Activated CD8-positive, alpha-beta T cell treated with anti-CD3 and anti-CD28 coated beads, Interleukin-2, amount 10 ng/mL, durations not matched to agents 7 days and 5 days (primary cell): ENCODE measurements at regions not wholly inside any gene's neighbourhood (a gene's known extent, or its start where the extent isn't known, plus 50 kb on each side); places are given as distances from the start of the nearest gene placed in this dataset.

Source experiments
- ATAC-seq: fragments of 150-1000 bp; cut with Tn5 transposase; one replicate; pipeline ENCODE4 v1.10.0; 2021; ENCODE audit warnings: moderate library complexity
- CTCF ChIA-PET: fragments of 350-600 bp; sonication (Branson Sonifier 250); formaldehyde crosslinking; loops from one replicate; lab custom pipeline; 2021; ENCODE audit warnings: antibody characterized with exemption; lab: Charles Lee
- POLR2A ChIA-PET: fragments of 350-600 bp; sonication (Branson Sonifier 250); formaldehyde crosslinking; loops from one replicate; lab custom pipeline; 2021; ENCODE audit warnings: antibody characterized with exemption; lab: Charles Lee
- DNase-seq: peaks from one replicate; pipeline ENCODE4 v3.0.0-alpha.2; 2020
- H3K27ac Mint-ChIP-seq: one replicate; pipeline ENCODE4 v1.8.0; 2021; ENCODE audit warnings: mild to moderate bottlenecking, mixed read lengths
- H3K27me3 Mint-ChIP-seq: one replicate; pipeline ENCODE4 v1.8.0; 2021; ENCODE audit warnings: low read depth, mixed read lengths
- H3K36me3 Mint-ChIP-seq: one replicate; pipeline ENCODE4 v1.8.0; 2021; ENCODE audit warnings: low read depth, mixed read lengths
- H3K4me1 Mint-ChIP-seq: one replicate; pipeline ENCODE4 v1.8.0; 2021; ENCODE audit warnings: low read depth, mixed read lengths
- H3K4me3 Mint-ChIP-seq: one replicate; pipeline ENCODE4 v1.8.0; 2021; ENCODE audit warnings: mild to moderate bottlenecking, mixed read lengths
- H3K9me3 Mint-ChIP-seq: one replicate; pipeline ENCODE4 v1.8.0; 2022; ENCODE audit warnings: mixed read lengths; ENCODE audit not compliant: insufficient read depth

GRCh38 chr4:65918212-65918611 is 247.9 kb upstream of the EPHA5 start:
- ATAC-seq: no peak
- Mint-ChIP-seq H3K4me1 (no peaks in the 10 kb centered on the region), H3K27ac (no peak overlapping the region), H3K36me3 (no peaks in the 10 kb centered on the region), H3K4me3 (no peak overlapping the region), H3K27me3 (no peaks in the 10 kb centered on the region), H3K9me3 (peaks cover 10% of the 10 kb centered on the region)
- DNase-seq: no peak
- ChIA-PET CTCF (no interaction called here), POLR2A (no interaction called here)

DNA sequence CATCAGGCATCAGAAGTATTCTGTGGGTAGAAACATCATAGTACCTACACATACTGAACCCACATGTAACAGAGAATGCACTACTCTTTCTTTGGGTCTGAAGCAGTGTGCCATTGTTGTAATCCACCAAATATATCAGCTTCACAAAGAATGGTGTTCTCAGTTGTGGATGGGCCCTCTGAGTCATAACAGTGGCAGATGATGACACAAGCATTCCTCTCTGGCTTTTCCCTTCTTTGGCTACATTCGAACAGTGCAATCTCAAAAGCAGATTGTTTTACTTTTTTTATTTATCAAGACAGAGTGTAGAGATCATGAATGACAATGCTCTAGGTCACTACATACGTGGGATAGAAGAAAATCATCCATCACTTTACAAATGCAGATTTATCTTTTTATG is 247.2 kb upstream of the EPHA5 start:
- Mint-ChIP-seq H3K4me3 (no peak overlapping the region), H3K4me1 (no peaks in the 10 kb centered on the region), H3K9me3 (peaks cover 10% of the 10 kb centered on the region), H3K27me3 (no peaks in the 10 kb centered on the region), H3K36me3 (no peaks in the 10 kb centered on the region), H3K27ac (no peak overlapping the region)
- ChIA-PET CTCF (no interaction called here), POLR2A (no interaction called here)
- ATAC-seq (no peak), DNase-seq (no peak)

DNA sequence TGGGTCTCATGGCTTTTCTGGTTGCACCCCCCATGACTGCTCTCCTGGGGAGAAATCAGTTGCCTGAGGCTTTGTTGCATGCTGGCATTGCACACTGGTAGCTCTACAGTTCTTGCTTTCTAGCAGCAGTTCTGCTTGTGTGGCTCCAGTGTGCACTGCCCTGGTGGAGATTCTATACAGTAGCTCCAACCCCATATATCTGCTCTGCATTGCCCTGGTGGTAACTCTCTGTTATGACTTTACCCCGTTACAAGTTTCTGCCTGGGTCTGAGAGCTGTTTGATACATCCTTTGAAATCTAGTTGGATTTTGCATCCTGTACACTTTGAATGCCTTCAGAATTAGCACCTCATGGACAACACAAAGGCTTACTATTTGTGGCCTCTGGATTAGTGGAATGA is 241.4 kb upstream of the EPHA5 start:
- CTCF ChIA-PET: no interaction called here
- H3K4me1 Mint-ChIP-seq: no peaks in the 10 kb centered on the region
- no peaks in the 10 kb centered on the region for H3K36me3 Mint-ChIP-seq
- no peak overlapping the region for H3K4me3 Mint-ChIP-seq
- no peak for ATAC-seq
- H3K9me3 Mint-ChIP-seq: peaks cover 2% of the 10 kb centered on the region
- H3K27me3 Mint-ChIP-seq: no peaks in the 10 kb centered on the region
- POLR2A ChIA-PET: no interaction called here
- H3K27ac Mint-ChIP-seq: no peak overlapping the region
- DNase-seq: no peak

GRCh38 chr4:65893957-65894755 is 223.9 kb upstream of the EPHA5 start:
- POLR2A ChIA-PET: no interaction called here
- no peak overlapping the region for H3K4me3 Mint-ChIP-seq
- no peak overlapping the region for H3K27ac Mint-ChIP-seq

DNA sequence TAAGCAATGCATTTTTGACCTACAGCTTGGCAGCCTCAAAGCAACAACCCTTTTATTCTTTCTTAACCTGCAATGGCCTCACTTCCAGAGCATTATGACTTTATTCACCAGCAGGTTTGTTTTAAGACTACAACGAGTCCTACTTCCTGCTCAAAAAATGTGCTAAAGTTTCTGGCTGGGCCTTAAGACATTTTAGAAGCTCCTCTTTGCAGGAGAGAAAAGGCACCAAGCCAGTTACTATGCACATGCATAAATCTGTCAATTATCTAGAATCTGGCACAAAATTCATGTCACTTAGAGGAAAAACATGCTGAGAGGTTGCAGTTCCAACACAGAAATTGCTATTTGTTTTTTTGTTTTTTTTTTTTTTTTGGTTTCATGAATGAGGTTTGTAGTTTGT is 223.0 kb upstream of the EPHA5 start:
- H3K27me3 Mint-ChIP-seq: no peaks in the 10 kb centered on the region
- ChIA-PET CTCF (no interaction called here), POLR2A (no interaction called here)
- no peak for ATAC-seq
- DNase-seq: no peak
- H3K36me3 Mint-ChIP-seq: no peaks in the 10 kb centered on the region
- H3K27ac Mint-ChIP-seq: no peak overlapping the region
- H3K4me3 Mint-ChIP-seq: no peak overlapping the region
- no peaks in the 10 kb centered on the region for H3K4me1 Mint-ChIP-seq
- peaks cover 6% of the 10 kb centered on the region for H3K9me3 Mint-ChIP-seq

More at GRCh38 chr4:65893957-65894755, 223.9 kb upstream of the EPHA5 start:
- no peaks in the 10 kb centered on the region for H3K4me1 Mint-ChIP-seq
- CTCF ChIA-PET: no interaction called here
- no peaks in the 10 kb centered on the region for H3K27me3 Mint-ChIP-seq
- H3K36me3 Mint-ChIP-seq: no peaks in the 10 kb centered on the region
- ATAC-seq: no peak
- H3K9me3 Mint-ChIP-seq: peaks cover 9% of the 10 kb centered on the region
- no peak for DNase-seq

- Mint-ChIP-seq H3K27me3 (no peaks in the 10 kb centered on the region), H3K4me1 (no peaks in the 10 kb centered on the region), H3K27ac (no peak overlapping the region), H3K9me3 (no peaks in the 10 kb centered on the region), H3K36me3 (no peaks in the 10 kb centered on the region), H3K4me3 (no peak overlapping the region)
- DNase-seq: no peak
- ChIA-PET POLR2A (no interaction called here), CTCF (no interaction called here)
- ATAC-seq: no peak
These were observed 210.3 kb upstream of the EPHA5 start for GRCh38 chr4:65880594-65880993.

GRCh38 chr4:65868096-65868824 is 198.0 kb upstream of the EPHA5 start:
- POLR2A ChIA-PET: no interaction called here
- CTCF ChIA-PET: no interaction called here
- Mint-ChIP-seq H3K27ac (no peak overlapping the region), H3K4me3 (no peak overlapping the region), H3K27me3 (no peaks in the 10 kb centered on the region), H3K36me3 (no peaks in the 10 kb centered on the region), H3K9me3 (peaks cover 7% of the 10 kb centered on the region), H3K4me1 (no peaks in the 10 kb centered on the region)
- no peak for ATAC-seq
- no peak for DNase-seq

DNA sequence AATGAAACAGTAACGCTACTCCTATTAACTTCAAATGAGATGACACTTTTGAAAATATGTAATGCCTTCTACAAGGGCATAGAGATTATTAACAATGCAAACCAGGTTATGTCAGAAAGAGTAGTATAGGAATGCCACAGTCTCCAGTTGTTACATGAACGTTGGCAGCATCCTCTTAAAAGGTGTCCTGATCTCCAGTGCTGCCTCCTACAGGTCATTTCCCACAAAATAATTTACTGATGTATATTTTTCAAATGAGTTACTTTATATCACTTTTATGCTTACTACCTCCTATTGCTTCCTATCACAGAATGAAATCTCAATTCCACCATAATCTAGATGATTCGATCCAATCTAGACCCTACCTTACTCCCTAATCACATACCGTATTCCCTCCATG is 195.2 kb upstream of the EPHA5 start:
- DNase-seq (no peak), ATAC-seq (no peak)
- ChIA-PET CTCF (no interaction called here), POLR2A (no interaction called here)
- Mint-ChIP-seq H3K36me3 (no peaks in the 10 kb centered on the region), H3K27ac (no peak overlapping the region), H3K4me1 (no peaks in the 10 kb centered on the region), H3K4me3 (no peak overlapping the region), H3K9me3 (peaks cover 7% of the 10 kb centered on the region), H3K27me3 (no peaks in the 10 kb centered on the region)

DNA sequence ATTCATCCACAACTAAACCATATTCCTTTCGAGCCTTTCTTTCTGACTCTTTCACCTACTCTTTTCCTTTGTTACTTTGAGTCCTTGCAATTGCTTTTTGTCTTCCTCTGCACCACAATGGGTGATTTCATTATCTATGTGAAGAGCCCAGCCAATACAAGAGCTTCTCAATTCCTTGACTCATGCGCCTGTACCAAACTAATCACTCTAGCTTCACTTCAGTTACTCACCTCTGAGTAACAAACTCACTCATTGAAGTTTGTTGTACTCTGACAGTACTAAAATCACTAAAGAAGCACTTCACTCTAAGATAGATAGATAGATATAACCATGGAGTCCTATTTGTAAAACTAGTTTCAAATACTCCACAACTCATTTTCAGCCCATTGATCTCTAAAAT is 191.7 kb upstream of the EPHA5 start:
- H3K9me3 Mint-ChIP-seq: no peaks in the 10 kb centered on the region
- ChIA-PET CTCF (no interaction called here), POLR2A (no interaction called here)
- no peak for DNase-seq
- no peak for ATAC-seq
- no peaks in the 10 kb centered on the region for H3K36me3 Mint-ChIP-seq
- no peak overlapping the region for H3K27ac Mint-ChIP-seq
- no peaks in the 10 kb centered on the region for H3K4me1 Mint-ChIP-seq
- H3K4me3 Mint-ChIP-seq: no peak overlapping the region
- H3K27me3 Mint-ChIP-seq: no peaks in the 10 kb centered on the region

DNA sequence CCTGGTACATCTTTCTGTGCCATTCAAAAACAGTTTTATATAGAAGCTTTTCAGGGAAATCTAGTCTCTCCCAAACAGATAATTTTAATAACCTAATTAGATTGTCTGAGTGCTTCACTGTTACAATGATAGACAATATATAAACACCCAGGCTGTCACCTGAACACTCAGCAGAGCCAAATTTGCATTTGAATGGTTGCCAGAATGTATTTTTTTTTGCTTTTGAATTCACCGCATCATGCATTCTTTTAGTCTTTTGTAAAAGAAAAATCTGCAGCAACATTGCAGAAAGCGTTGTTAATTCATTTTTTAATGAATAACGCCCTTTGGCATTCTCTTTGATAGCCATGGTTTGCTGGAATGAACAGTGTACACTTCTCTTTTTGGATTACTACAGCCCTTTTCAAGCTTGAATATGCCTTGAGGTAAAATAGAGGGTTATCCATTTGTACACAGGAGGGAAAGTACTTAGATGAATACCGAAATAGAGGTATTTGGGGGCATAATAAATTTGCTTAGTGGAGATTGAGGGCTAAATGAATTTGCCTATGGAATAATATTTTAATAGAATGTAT is 175.0 kb upstream of the EPHA5 start:
- no peaks in the 10 kb centered on the region for H3K9me3 Mint-ChIP-seq
- H3K4me1 Mint-ChIP-seq: no peaks in the 10 kb centered on the region
- ATAC-seq (no peak), DNase-seq (no peak)
- POLR2A ChIA-PET: no interaction called here
- CTCF ChIA-PET: no interaction called here
- H3K27me3 Mint-ChIP-seq: no peaks in the 10 kb centered on the region
- no peaks in the 10 kb centered on the region for H3K36me3 Mint-ChIP-seq
- no peak overlapping the region for H3K27ac Mint-ChIP-seq
- H3K4me3 Mint-ChIP-seq: no peak overlapping the region

DNA sequence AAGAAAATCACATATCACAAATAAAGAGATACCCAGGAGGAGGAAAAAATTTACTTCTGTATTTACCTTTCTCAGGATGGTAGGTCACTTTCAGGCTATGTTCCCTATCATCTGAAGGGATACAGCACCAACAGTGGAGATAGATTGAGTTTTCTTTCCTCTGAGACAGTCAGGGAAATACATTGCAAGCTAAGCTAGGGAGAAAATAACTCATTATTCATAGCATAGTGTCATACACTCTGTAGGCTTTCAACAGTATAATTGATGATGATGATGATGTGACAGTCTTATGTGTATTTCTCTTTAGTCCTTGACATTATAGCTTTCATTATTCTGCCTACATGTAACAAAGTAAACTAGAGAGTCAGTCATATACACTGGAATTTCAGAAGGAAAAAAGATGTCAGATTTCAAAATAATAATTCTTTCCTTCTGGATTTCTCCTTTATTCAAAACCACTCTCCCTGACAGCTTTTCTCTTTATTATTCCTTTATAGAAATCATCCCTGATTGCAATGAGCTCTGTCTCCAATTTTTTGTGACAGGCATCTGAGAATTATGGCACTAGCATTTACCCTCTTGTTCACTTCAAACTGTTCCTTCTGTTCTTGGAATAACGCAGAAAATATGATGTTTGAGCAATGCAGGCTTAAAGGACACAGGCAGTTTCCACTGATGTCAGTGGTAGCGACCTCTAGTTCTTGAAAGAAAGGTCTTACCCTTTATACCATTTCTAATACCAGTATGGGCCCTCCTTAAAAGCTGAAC is 169.1 kb upstream of the EPHA5 start:
- no peaks in the 10 kb centered on the region for H3K9me3 Mint-ChIP-seq
- ATAC-seq: no peak
- POLR2A ChIA-PET: no interaction called here
- H3K4me1 Mint-ChIP-seq: no peaks in the 10 kb centered on the region
- CTCF ChIA-PET: no interaction called here
- no peak overlapping the region for H3K4me3 Mint-ChIP-seq
- no peaks in the 10 kb centered on the region for H3K27me3 Mint-ChIP-seq
- no peak for DNase-seq
- no peaks in the 10 kb centered on the region for H3K36me3 Mint-ChIP-seq
- H3K27ac Mint-ChIP-seq: no peak overlapping the region

- Mint-ChIP-seq H3K36me3 (no peaks in the 10 kb centered on the region), H3K27ac (no peak overlapping the region), H3K4me1 (no peaks in the 10 kb centered on the region), H3K27me3 (no peaks in the 10 kb centered on the region), H3K4me3 (no peak overlapping the region), H3K9me3 (no peaks in the 10 kb centered on the region)
- ATAC-seq: no peak
- POLR2A ChIA-PET: no interaction called here
- CTCF ChIA-PET: no interaction called here
- no peak for DNase-seq
These were observed 164.4 kb upstream of the EPHA5 start for GRCh38 chr4:65834707-65835106.
